B cell (primary cell): ENCODE measurements at regions not wholly inside any gene's neighbourhood (a gene's known extent, or its start where the extent isn't known, plus 50 kb on each side); places are given as distances from the start of the nearest gene placed in this dataset.

ENCODE experiments used
- ATAC-seq: fragments of 200-7000 bp; cut with Tn5 transposase; one replicate; pipeline ENCODE4 v1.10.0; 2021; ENCODE audit warnings: low read depth, mild to moderate bottlenecking, moderate number of reproducible peaks, moderate library complexity
- CTCF ChIA-PET: fragments of 350-600 bp; sonication (Branson Sonifier 250); formaldehyde crosslinking; loops from one replicate; lab custom pipeline; 2021; ENCODE audit warnings: antibody characterized with exemption, inconsistent platforms; lab: Charles Lee
- POLR2A ChIA-PET: fragments of 350-600 bp; sonication (Branson Sonifier 250); formaldehyde crosslinking; loops from one replicate; lab custom pipeline; 2021; ENCODE audit warnings: antibody characterized with exemption; lab: Charles Lee
- DNase-seq: peaks from one replicate; pipeline ENCODE4 v3.0.0; 2013
- H2AFZ ChIP-seq: 2 replicates; pipeline ENCODE4 v1.6.1; 2012; ENCODE audit warnings: mild to moderate bottlenecking, low read depth, low read length; ENCODE audit not compliant: insufficient read depth, poor library complexity, severe bottlenecking
- H3K27ac ChIP-seq, 2 donors: 1 replicate in 1 of 2; 2 replicates in 1 of 2; pipeline ENCODE4 v1.5.1; 2012 to 2013; ENCODE audit warnings: low read length in 2 of 2, mild to moderate bottlenecking in 2 of 2, moderate library complexity in 1 of 2
- H3K27me3 ChIP-seq, 4 experiments: fragments of 200-600 bp in 1 of 4; sonication (generic) in 1 of 4; replicated peaks in 1 of 4; 1 replicate in 2 of 4; 2 replicates in 2 of 4; pipeline versions ENCODE4 v1.6.1 to v1.7.0; 2013 to 2016; ENCODE audit warnings: low read length in 3 of 4, mild to moderate bottlenecking in 2 of 4, mixed read lengths in 1 of 4, moderate library complexity in 1 of 4; ENCODE audit not compliant: insufficient read depth in 4 of 4, control insufficient read depth in 3 of 4; ENCODE audit errors: control extremely low read depth in 1 of 4
- H3K36me3 ChIP-seq, 2 experiments: replicated peaks in 1 of 2; 1 replicate in 1 of 2; 2 replicates in 1 of 2; pipeline versions ENCODE4 v1.6.1 to v1.7.1; 2013; ENCODE audit warnings: low read length in 1 of 2; ENCODE audit not compliant: insufficient read depth in 2 of 2, control insufficient read depth in 1 of 2; ENCODE audit errors: control extremely low read depth in 1 of 2, extremely low read depth in 1 of 2
- H3K4me1 ChIP-seq, 2 donors: fragments of 200-600 bp in 1 of 2; sonication (generic) in 1 of 2; 1 replicate in 1 of 2; 2 replicates in 1 of 2; pipeline versions ENCODE4 v1.5.1 to v1.6.1; 2013 to 2017; ENCODE audit warnings: low read length in 2 of 2; ENCODE audit not compliant: control insufficient read depth in 2 of 2, insufficient read depth in 2 of 2
- H3K4me2 ChIP-seq: replicated peaks from 2 replicates; pipeline ENCODE3; 2012; ENCODE audit warnings: mild to moderate bottlenecking, low read depth, low read length; ENCODE audit not compliant: poor library complexity, severe bottlenecking
- H3K4me3 ChIP-seq, 5 experiments: fragments of 200-600 bp in 1 of 5; sonication (generic) in 1 of 5; 1 replicate in 3 of 5; 2 replicates in 2 of 5; pipeline versions ENCODE4 v1.5.1 to v1.7.0; 2011 to 2016; ENCODE audit warnings: low read length in 4 of 5, mild to moderate bottlenecking in 4 of 5, low read depth in 2 of 5, control low read depth in 1 of 5, moderate library complexity in 1 of 5; ENCODE audit not compliant: insufficient read depth in 1 of 5; ENCODE audit errors: control extremely low read depth in 1 of 5, extremely low read depth in 1 of 5
- H3K79me2 ChIP-seq: fragments of 200-600 bp; sonication (generic); one replicate; pipeline ENCODE4 v1.6.0; 2016; ENCODE audit warnings: low read length; ENCODE audit not compliant: control insufficient read depth, insufficient read depth
- H3K9ac ChIP-seq: fragments of 200-600 bp; sonication (generic); 2 replicates; pipeline ENCODE4 v1.6.1; 2017; ENCODE audit warnings: mild to moderate bottlenecking, low read length, moderate library complexity
- H3K9me3 ChIP-seq, 3 donors: one replicate each; pipeline versions ENCODE4 v1.6.1 to v1.7.1; 2013; ENCODE audit warnings: low read length in 2 of 3; ENCODE audit not compliant: control insufficient read depth in 2 of 3, insufficient read depth in 1 of 3; ENCODE audit errors: control extremely low read depth in 1 of 3
- H4K20me1 ChIP-seq: 2 replicates; pipeline ENCODE4 v1.6.0; 2012; ENCODE audit warnings: mild to moderate bottlenecking, low read length; ENCODE audit not compliant: insufficient read depth, control insufficient read depth, poor library complexity, severe bottlenecking
- H3K27ac Mint-ChIP-seq: one replicate; pipeline ENCODE4 v1.8.0; 2021; ENCODE audit warnings: mixed read lengths
- H3K27me3 Mint-ChIP-seq: one replicate; pipeline ENCODE4 v1.8.0; 2021; ENCODE audit warnings: mixed read lengths
- H3K4me1 Mint-ChIP-seq: one replicate; pipeline ENCODE4 v1.8.0; 2021; ENCODE audit warnings: mixed read lengths
- H3K4me3 Mint-ChIP-seq: one replicate; pipeline ENCODE4 v1.8.0; 2021; ENCODE audit warnings: mixed read lengths
- H3K9me3 Mint-ChIP-seq: one replicate; pipeline ENCODE4 v1.8.0; 2022; ENCODE audit warnings: mixed read lengths; ENCODE audit not compliant: insufficient read depth
- CTCF ChIP-seq: fragments of 200-600 bp; IDR thresholded peaks from one replicate; pipeline ENCODE4 v1.8.0; 2022; ENCODE audit warnings: antibody characterized with exemption, mild to moderate bottlenecking
- EZH2 ChIP-seq: IDR thresholded peaks from 2 replicates; pipeline ENCODE4 v1.6.1; 2012; ENCODE audit warnings: borderline replicate concordance, low read depth, mild to moderate bottlenecking, moderate library complexity, low read length; ENCODE audit not compliant: insufficient read depth, poor library complexity, severe bottlenecking
- WGBS: methylation state at CpG from one replicate; pipeline ENCODE4 v1.1.5; 2013; ENCODE audit warnings: missing lambda C conversion rate; ENCODE audit not compliant: insufficient coverage; 5-methylcytosine and 5-hydroxymethylcytosine counted together
- intact Hi-C: fragments of 100-400 bp; cut with micrococcal nuclease; formaldehyde crosslinking; loops from one replicate; pipeline ENCODE4 v1.10.0; 2022

- DNase-seq (no peak), ATAC-seq (no peak)
- 87% methylated on average over 8 of the region's 9 CpGs for WGBS
- no peaks in the 10 kb centered on the region for H3K79me2 ChIP-seq
- no peaks in the 10 kb centered on the region for H3K4me1 ChIP-seq
- no peak overlapping the region for H2AFZ ChIP-seq
- H4K20me1 ChIP-seq: no peaks in the 10 kb centered on the region
- no peak overlapping the region for H3K4me3 ChIP-seq
- Mint-ChIP-seq H3K4me3 (no peak overlapping the region), H3K4me1 (no peaks in the 10 kb centered on the region), H3K27me3 (peaks cover 3% of the 10 kb centered on the region), H3K27ac (no peak overlapping the region), H3K9me3 (peaks cover 2% of the 10 kb centered on the region)
- TF ChIP-seq EZH2 (no peak), CTCF (no peak)
- no peak overlapping the region for H3K4me2 ChIP-seq
- CTCF ChIA-PET: no interaction called here
- H3K36me3 ChIP-seq: no peaks in the 10 kb centered on the region
- intact Hi-C loops: no loop called here
- peaks cover 0 to 3% (median 0%) of the 10 kb centered on the region in 4 experiments for H3K27me3 ChIP-seq
- H3K27ac ChIP-seq: no peak overlapping the region
- peaks cover 0 to 13% (median 0%) of the 10 kb centered on the region in 3 donors for H3K9me3 ChIP-seq
- H3K9ac ChIP-seq: no peak overlapping the region
- POLR2A ChIA-PET: no interaction called here
Measured at GRCh38 chr10:121648493-121648892, 50.2 kb upstream of the FGFR2 start.

GRCh38 chr10:121648059-121648458, 49.8 kb upstream of the FGFR2 start:
- Histone ChIP-seq H3K27me3 (peaks cover 0 to 3% (median 0%) of the 10 kb centered on the region in 4 experiments), H3K36me3 (no peaks in the 10 kb centered on the region), H3K9ac (no peak overlapping the region), H3K79me2 (no peaks in the 10 kb centered on the region), H3K9me3 (peaks cover 0 to 10% (median 0%) of the 10 kb centered on the region in 3 donors), H3K4me1 (no peaks in the 10 kb centered on the region), H3K4me2 (no peak overlapping the region), H3K27ac (no peak overlapping the region), H2AFZ (no peak overlapping the region), H4K20me1 (no peaks in the 10 kb centered on the region), H3K4me3 (no peak overlapping the region)
- WGBS: 17% methylated on average over 2 of the region's 7 CpGs
- intact Hi-C loops: no loop called here
- no peak for DNase-seq
- Mint-ChIP-seq H3K4me1 (no peaks in the 10 kb centered on the region), H3K27ac (no peak overlapping the region), H3K4me3 (no peak overlapping the region), H3K27me3 (peaks cover 3% of the 10 kb centered on the region), H3K9me3 (no peaks in the 10 kb centered on the region)
- TF ChIP-seq EZH2: no peak
- TF ChIP-seq CTCF: no peak
- no peak for ATAC-seq
- CTCF ChIA-PET: no interaction called here
- POLR2A ChIA-PET: no interaction called here
